WERI-Rb-1 (cell line): ENCODE measurements at regions not wholly inside any gene's neighbourhood (a gene's known extent, or its start where the extent isn't known, plus 50 kb on each side); places are given as distances from the start of the nearest gene placed in this dataset.

Source experiments
- DNase-seq: peaks from one replicate; pipeline ENCODE4 v3.0.0-alpha.2; 2020
- H3K27ac ChIP-seq: fragments of 250-450 bp; sonication (Bioruptor Pico); 2 replicates; pipeline ENCODE4 v1.5.1; 2020; ENCODE audit warnings: mild to moderate bottlenecking, moderate library complexity
- H3K27me3 ChIP-seq: fragments of 250-450 bp; sonication (Bioruptor Pico); 2 replicates; pipeline ENCODE4 v1.5.1; 2021; ENCODE audit warnings: mild to moderate bottlenecking, low read depth, moderate library complexity; ENCODE audit not compliant: insufficient read depth, severe bottlenecking
- H3K36me3 ChIP-seq: fragments of 250-450 bp; sonication (Bioruptor Pico); 2 replicates; pipeline ENCODE4 v1.5.1; 2020; ENCODE audit warnings: mild to moderate bottlenecking, moderate library complexity
- H3K4me3 ChIP-seq: 2 replicates; pipeline ENCODE4 v1.5.1; 2011; ENCODE audit warnings: low read depth, mild to moderate bottlenecking, control low read depth, low read length
- H3K9me3 ChIP-seq: fragments of 250-450 bp; sonication (Bioruptor Pico); 2 replicates; pipeline ENCODE4 v1.5.1; 2021; ENCODE audit warnings: mild to moderate bottlenecking, moderate library complexity; ENCODE audit not compliant: severe bottlenecking
- TF ChIP-seq, protein P1 (sequence below): IDR thresholded peaks from 2 replicates; pipeline ENCODE4 v1.5.1; 2011; ENCODE audit warnings: low read depth, mild to moderate bottlenecking, control low read depth, inconsistent platforms, low read length

DNA sequence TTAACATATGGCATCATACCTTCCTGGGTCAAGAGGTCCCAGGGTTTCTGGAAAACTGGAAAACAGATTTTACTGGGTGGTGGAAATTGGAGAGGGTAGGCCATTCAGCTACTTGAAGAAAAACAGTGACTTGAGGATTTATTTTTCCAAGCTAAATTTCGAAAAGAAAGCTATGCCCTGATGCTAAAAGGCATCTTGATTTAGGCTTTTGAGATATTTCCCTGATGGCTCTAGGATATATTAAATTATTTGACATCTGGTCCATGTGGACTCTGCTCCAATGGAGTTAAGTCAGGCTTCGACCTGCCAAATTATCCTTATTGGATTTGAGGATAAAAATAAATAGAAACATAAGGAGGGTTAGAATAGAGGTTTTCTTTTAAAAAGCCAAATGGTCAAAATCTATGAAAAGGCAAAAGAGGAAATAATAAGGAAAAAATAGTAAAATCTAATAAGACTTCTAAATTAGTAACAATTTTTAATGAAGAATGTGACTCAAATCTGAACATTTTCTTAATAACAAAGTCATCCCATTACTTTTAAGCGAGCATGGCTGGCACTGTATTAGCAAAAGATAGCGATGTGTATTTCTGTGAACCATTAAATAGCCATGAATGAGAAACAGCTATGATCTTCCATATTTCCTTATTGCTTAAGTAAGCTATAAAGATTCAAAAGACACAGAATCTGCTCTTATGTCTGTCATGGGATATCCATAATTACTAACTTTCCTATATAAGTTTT, 190.0 kb upstream of the MIR17HG start:
- TF ChIP-seq, protein P1, sequence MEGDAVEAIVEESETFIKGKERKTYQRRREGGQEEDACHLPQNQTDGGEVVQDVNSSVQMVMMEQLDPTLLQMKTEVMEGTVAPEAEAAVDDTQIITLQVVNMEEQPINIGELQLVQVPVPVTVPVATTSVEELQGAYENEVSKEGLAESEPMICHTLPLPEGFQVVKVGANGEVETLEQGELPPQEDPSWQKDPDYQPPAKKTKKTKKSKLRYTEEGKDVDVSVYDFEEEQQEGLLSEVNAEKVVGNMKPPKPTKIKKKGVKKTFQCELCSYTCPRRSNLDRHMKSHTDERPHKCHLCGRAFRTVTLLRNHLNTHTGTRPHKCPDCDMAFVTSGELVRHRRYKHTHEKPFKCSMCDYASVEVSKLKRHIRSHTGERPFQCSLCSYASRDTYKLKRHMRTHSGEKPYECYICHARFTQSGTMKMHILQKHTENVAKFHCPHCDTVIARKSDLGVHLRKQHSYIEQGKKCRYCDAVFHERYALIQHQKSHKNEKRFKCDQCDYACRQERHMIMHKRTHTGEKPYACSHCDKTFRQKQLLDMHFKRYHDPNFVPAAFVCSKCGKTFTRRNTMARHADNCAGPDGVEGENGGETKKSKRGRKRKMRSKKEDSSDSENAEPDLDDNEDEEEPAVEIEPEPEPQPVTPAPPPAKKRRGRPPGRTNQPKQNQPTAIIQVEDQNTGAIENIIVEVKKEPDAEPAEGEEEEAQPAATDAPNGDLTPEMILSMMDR: no peak
- no peaks in the 10 kb centered on the region for H3K36me3 ChIP-seq
- H3K4me3 ChIP-seq: no peak overlapping the region
- DNase-seq: no peak
- no peak overlapping the region for H3K27ac ChIP-seq
- no peaks in the 10 kb centered on the region for H3K27me3 ChIP-seq
- no peaks in the 10 kb centered on the region for H3K9me3 ChIP-seq

GRCh38 chr13:91158017-91158395, 189.5 kb upstream of the MIR17HG start:
- Histone ChIP-seq H3K4me3 (no peak overlapping the region), H3K27me3 (no peaks in the 10 kb centered on the region), H3K27ac (no peak overlapping the region), H3K9me3 (no peaks in the 10 kb centered on the region), H3K36me3 (no peaks in the 10 kb centered on the region)
- no peak for DNase-seq
- TF ChIP-seq, protein P1: 0 out of 2 replicates have a peak, but pooled peaks have one; percentile 9

GRCh38 chr13:91162180-91162579, 185.3 kb upstream of the MIR17HG start:
- TF ChIP-seq, protein P1: peak; percentile 50
- DNase-seq: peak; percentile 52

DNA sequence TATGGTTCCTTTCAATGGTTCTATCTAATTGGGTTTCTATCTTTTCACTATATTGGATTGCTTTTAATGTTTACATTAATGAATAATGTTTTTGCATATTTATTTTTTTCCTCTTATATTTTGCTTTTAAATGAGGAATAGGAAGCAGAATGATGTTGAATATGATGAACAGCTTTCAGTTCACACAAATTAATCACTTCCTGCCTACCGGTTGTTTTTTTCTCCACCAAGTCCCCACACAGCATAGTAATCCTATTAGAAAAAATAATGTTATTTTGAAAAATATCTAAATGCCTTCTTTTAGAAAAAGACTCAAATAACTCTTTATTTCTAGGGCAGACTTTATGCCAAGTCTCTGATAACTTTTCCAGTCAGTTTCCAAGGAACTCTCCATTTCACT, 184.9 kb upstream of the MIR17HG start:
- no peak overlapping the region for H3K27ac ChIP-seq
- H3K36me3 ChIP-seq: no peaks in the 10 kb centered on the region
- TF ChIP-seq, protein P1: no peak
- H3K9me3 ChIP-seq: peaks cover 7% of the 10 kb centered on the region
- H3K27me3 ChIP-seq: no peaks in the 10 kb centered on the region
- DNase-seq: no peak
- no peak overlapping the region for H3K4me3 ChIP-seq

More at GRCh38 chr13:91162180-91162579, 185.3 kb upstream of the MIR17HG start:
- Histone ChIP-seq H3K27me3 (no peaks in the 10 kb centered on the region), H3K27ac (no peak overlapping the region), H3K36me3 (no peaks in the 10 kb centered on the region), H3K9me3 (peaks cover 7% of the 10 kb centered on the region), H3K4me3 (no peak overlapping the region)

GRCh38 chr13:91165758-91166157, 181.7 kb upstream of the MIR17HG start:
- no peak overlapping the region for H3K27ac ChIP-seq
- H3K27me3 ChIP-seq: no peaks in the 10 kb centered on the region
- no peaks in the 10 kb centered on the region for H3K36me3 ChIP-seq
- no peak overlapping the region for H3K4me3 ChIP-seq
- TF ChIP-seq, protein P1: no peak
- no peak for DNase-seq
- peaks cover 7% of the 10 kb centered on the region for H3K9me3 ChIP-seq
